ENCODE measurements at regions not wholly inside any gene's neighbourhood (a gene's known extent, or its start where the extent isn't known, plus 50 kb on each side); places are given as distances from the start of the nearest gene placed in this dataset.
"Not testable (repeated sequence)": the region's sequence is repeated elsewhere in the genome, so short reads cannot be mapped to it uniquely, and the experiment has no call there.

DNA sequence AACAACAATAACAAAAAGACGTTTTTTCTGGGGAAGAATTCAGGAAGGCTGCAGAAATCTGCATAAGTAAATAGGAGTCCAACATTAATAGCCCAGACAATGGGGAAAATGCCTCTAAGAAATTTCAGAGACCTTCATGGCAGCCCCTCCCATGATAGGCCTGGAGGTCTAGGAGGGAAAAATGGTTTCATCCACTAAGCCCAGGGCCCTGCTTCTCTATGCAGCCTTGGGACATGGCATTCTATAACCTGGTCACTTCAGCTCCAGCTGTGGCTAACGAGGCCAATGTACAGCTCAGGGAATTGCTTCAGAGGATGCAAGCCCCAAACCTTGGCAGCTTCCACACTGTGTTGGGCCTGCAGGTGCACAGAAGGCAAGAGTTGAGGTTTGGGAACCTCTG, 125.6 kb upstream of the GMNC start:
- no peak for DNase-seq (ENCODE audit: low spot score)

DNA sequence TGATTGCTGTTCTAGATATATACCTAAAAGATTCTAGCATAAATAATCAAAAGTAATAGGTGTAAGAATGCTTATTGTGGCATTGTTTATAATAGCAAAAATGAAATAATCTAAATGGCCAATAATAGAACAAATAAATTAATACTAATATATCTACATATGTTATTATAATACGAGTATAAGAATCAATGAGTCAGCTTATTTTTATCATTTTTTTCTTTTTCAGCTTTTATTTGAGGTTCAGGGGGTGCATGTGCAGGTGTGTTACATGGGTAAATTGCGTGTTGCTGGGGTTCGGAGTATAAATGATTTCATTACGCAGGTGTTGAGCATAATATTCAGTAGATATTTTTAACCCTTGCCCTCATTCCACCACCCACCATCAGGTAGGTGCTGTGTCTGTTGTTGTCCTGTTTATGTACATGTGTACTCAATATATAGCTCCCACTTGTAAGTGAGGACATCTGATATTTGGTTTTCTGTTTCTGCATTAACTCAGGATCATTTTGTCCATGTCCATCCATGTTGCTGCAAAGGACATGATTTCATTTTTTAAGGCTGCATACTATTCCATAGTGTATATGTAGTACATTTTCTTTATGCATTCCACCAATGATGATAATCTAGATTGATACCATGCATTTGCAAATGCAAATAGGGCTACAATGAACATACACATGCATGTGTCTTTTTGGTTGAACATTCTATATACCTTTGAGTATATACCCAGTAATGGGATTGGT, 122.2 kb upstream of the GMNC start:
- DNase-seq (ENCODE audit: low spot score): no peak

DNA sequence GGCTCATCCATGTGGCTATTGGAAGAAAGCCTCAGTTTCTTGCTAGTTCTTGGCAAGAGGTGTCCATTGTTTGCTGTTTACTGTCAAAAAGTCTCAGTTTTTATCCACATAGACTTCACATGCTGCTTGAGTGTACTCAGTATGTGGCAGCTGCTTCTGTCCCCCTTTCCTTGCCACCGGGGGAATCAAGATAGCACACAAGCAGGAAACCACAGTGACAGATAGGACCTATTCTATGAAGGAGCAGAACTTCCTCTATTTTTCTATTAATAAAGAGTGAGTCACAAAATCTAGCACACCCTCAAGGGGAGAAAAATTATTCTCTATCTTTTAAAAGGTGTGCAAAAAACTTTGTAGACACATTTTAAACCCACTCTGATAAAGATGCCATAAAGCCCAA, 121.4 kb upstream of the GMNC start:
- no peak for DNase-seq (ENCODE audit: low spot score)

DNA sequence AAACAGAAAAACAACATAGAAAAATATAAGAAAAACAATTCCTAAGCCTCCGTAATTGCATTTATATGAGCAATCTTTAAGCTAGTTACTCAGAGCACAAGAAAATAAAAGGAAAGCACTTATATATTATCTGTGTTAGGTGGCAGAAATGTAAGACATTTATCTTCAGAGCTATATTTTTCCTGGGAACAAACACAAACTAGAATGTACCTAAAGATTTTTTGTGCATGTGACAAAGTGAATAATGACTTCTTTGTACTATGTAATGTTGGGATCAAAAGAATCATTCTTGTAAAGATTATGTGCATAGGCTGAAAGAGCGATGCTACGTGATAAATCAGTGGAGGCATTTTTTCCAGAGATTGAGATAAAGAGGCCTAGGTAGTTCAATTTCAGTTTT, 111.3 kb upstream of the GMNC start:
- no peak for DNase-seq (ENCODE audit: low spot score)

DNA sequence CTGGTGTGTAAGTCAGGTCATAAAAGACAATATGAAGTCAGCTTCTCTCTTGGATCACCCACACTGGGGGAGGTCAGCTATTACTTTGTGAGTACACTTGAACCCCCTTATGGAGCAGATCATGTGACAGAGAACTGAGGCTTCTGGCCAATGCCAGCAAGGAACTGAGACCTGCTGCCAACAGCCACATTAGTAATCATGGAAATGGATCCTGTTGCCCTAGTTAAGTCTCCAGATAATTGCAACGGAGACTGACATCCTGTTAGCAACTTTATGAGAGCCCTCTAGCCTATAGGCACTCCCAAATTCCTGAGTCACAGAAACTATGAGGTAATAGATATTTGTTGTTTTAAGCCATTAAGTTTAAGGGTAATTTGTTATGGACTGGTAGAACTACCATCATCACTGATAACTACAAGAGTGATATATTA, 110.4 kb upstream of the GMNC start:
- no peak for DNase-seq (ENCODE audit: low spot score)

DNA sequence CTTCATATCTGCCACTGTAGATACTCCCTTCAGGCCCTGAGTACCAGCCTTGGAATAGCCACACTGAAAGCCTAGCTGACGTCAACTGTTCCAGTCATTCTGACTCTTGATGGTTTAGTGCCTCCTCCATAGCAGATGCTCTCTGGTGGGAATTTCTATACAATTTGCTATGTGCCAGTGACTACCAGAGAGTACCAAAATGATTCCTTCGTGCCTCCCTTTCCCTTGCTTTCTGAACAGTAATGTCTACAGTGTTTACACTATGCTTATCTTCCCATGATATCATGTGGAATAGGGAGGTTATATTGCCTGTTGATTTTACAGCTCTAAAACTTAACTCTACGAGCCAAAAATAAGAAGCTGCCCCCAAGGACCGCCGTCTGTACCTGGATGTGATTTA, 109.7 kb upstream of the GMNC start:
- no peak for DNase-seq (ENCODE audit: low spot score)

DNA sequence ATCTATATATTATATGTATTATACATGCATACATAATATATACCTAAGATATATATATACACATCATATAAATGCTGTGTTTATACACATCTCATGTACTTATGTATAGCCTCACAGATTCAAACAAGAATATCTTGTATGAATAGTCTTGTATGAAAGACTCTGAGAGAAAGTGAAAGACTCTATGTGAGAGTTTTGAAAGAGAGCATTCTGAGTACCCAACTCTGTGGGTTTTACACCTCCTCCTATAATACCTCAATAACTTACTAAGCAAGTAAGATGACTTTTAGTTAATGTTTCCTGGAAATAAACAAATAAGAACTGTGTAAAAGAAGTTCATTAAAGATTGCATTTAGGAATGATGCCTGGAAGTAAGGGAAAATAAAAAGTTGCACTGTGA, 108.1 kb upstream of the GMNC start:
- DNase-seq (ENCODE audit: low spot score): no peak

DNA sequence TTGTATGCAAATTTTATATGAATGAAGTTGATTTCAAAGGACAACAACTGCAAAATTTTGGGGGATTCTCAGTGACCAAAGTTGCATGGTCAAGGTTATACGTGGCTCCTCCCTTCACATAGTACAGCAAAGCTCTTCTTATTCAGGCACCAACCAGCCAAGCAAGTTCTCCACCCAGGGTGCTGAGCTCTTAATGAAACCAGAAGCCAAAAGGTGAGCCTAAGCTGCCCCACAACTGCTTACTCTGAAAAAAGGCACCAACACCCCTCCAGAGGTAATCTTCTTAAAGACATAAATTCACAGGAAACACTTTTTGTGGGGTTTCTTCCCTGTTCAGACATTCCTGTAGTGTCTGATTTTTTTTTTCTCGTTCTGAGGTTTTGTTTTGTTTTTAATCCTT, 106.1 kb upstream of the GMNC start:
- no peak for DNase-seq (ENCODE audit: low spot score)

DNA sequence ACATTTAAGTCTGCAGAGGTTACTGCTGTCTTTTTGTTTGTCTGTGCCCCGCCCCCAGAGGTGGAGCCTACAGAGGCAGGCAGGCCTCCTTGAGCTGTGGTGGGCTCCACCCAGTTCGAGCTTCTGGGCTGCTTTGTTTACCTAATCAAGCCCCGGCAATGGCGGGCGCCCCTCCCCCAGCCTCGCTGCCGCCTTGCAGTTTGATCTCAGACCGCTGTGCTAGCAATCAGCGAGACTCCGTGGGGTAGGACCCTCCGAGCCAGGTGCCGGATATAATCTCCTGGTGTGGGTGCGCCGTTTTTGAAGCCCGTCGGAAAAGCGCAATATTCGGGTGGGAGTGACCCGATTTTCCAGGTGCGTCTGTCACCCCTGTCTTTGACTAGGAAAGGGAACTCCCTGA, 102.4 kb upstream of the GMNC start:
- not testable (repeated sequence) for DNase-seq (ENCODE audit: low spot score)

DNA sequence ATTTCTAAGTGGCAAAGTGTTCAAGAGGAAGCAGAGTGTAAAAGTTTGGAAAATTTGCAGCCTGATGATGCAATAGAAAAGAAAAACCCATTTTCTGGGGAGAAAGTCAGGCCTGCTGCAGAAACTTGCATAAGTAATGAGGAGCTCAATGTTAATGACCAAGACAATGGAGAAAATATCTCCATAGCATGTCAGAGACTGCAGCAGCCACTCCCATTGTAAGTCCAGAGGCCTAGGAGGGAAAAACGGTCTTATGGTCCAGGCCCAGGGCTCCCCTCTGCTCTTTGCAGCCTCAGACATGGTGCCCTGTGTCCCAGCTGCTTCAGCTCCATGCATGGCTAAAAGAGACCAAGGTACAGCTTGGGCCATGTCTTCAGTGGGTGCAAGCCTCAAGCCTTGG, 96.6 kb upstream of the GMNC start:
- DNase-seq (ENCODE audit: low spot score): no peak

DNA sequence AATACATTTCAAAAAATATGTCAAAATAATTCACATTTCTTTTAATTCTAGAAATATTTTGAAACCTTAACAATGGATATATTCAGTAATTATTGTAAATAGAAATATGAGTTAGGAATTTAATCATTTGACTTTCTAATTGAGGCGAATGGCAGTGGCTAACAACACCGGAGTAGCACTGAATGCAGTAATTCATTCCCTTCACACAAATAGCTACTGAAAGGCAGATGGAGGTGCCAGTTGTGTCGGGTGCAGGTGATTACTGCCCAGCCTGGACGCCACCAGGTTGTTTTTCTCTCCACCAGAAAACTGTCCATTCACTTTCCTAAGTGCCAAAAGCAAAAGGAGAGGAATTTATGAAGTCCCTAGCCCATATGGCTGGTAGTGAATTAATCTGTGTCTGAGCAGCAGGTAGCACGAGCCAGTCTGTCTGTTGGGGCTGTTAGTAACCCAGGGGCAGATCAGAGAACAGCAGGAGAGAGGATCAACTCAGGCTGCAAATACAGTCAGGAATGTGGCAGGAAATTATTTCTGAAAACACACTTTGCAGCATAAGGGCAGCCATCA, 79.3 kb upstream of the GMNC start:
- DNase-seq (ENCODE audit: low spot score): no peak

DNA sequence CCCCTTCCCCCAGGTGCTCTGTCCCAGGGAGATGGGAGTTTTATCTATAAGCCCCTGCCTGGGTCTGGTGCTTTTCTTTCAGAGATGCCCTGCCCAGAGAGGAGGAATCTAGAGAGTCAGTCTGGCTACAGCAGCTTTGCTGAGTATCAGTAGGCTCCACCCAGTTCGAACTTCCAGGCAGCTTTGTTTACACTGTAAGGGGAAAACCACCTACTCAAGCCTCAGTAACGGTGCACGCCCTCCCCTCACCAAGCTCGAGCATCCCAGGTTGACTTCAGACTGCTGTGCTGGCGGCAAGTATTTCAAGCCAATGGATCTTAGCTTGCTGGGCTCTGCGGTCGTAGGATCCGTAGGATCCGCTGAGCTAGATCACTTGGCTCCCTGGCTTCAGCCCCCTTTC, 72.1 kb upstream of the GMNC start:
- DNase-seq (ENCODE audit: low spot score): not testable (repeated sequence)

DNA sequence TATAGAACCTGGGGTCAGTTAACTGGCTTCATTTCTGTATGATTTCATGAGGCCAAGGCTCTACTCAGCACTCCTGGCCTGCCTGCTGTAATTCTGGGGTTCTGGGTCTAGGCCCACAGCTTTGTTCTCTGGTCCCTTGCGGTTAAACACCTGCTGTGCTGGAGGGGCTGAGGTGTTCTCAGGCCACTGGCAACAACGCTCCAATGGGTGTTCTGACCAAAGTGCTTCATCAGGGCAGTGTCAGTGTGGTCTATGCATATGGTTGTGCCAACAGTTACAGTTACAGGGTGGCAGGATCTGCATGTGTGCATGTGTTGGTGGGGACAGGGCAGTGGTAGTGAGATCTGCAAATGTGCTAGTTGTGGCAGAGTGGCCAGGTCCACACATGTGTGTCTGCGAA, 64.1 kb upstream of the GMNC start:
- no peak for DNase-seq (ENCODE audit: low spot score)

DNA sequence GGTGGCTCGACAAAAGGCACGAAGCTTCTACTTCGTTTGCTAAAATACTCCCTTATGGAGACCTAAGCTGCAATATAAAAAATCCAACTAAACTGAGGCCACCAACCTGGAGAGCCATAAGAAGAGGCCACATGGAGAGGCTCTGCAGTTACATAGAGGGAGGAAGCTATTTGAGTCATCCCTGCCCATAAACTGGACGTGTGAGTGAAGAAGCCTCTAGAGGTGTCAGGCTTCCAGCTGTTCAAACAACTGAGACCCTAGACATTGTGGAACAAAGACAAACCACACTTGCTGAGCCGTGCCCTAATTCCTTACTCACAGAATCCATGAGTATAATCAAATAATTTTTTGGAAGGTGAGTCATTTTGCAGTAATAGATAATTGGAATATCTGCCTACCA, 50.2 kb upstream of the GMNC start:
- DNase-seq (ENCODE audit: low spot score): no peak

Data from globus pallidus (tissue), 1 donor.